Left renal cortex interstitium (tissue), 4 donors: ENCODE measurements at regions not wholly inside any gene's neighbourhood (a gene's known extent, or its start where the extent isn't known, plus 50 kb on each side); places are given as distances from the start of the nearest gene placed in this dataset.
"Not testable (repeated sequence)": the region's sequence is repeated elsewhere in the genome, so short reads cannot be mapped to it uniquely, and the experiment has no call there.

Source experiments
- DNase-seq, 4 donors: peaks; one replicate each; pipeline ENCODE4 v3.0.0-alpha.2; 2013; ENCODE audit warnings: low read depth in 4 of 4, low spot score in 2 of 4, missing footprints in 1 of 4

DNA sequence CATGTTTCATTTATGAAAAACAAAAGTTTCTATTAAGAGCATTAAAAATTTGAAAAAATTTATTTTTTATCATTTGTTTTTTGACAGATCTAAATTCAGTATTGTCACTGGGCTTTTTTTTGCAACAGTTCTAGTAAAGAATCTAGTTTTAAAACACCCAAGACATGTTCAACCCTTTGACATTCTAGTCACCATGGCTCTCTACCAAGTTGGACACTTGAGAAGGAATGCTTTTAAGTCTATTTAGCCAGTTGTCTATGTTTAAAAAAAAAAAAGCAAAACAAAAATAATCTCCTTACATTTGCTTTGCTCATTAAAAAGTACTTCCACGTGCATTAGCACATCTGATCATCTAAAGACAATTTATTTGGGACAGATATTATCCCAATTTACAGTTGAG is 417.5 kb downstream of the RSL24D1 start:
- no peak for DNase-seq

DNA sequence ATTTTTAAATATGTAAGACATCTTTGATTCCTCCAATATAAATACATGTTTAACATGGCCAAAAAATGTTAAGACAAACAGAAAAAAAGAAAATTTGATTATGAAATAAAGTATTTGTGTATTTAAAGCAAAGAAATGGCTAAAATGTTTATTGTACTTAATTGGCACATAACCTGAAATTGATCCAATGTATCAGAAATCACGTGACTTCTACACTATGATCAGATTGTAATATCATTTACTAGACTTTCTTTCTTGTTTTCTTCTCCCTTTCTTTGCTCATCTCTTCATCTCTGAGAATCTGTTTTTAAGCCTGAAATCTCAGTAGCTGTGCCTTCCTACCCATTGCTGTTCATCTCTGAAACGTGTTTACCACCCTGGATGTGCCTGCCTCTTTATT is 420.3 kb downstream of the RSL24D1 start:
- no peak for DNase-seq

DNA sequence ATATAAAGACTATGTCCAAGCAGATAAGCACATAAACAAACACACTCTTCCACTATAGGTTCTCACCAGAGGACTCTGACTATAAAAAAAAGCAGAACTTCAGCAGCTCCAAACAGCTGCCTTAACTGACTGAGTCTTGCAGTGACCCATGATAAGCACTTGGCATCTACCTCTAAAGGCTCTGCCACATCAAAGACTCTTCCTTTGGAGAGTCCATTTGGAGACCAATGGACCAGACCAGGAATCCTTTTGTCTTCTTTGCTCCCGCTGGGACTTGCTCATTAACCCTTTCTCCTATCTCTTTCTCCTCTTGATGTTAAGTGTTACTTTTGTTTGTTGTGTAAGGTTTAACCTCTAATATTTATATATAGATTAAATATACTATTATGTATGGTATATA is 424.1 kb downstream of the RSL24D1 start:
- no peak for DNase-seq

GRCh38 chr15:54749461-54749860 is 447.3 kb downstream of the RSL24D1 start:
- DNase-seq, result not testable (repeated sequence)

GRCh38 chr15:54722342-54722986 is 474.3 kb downstream of the RSL24D1 start:
- no peak for DNase-seq

GRCh38 chr15:54719325-54719724 is 477.4 kb downstream of the RSL24D1 start:
- no peak for DNase-seq

DNA sequence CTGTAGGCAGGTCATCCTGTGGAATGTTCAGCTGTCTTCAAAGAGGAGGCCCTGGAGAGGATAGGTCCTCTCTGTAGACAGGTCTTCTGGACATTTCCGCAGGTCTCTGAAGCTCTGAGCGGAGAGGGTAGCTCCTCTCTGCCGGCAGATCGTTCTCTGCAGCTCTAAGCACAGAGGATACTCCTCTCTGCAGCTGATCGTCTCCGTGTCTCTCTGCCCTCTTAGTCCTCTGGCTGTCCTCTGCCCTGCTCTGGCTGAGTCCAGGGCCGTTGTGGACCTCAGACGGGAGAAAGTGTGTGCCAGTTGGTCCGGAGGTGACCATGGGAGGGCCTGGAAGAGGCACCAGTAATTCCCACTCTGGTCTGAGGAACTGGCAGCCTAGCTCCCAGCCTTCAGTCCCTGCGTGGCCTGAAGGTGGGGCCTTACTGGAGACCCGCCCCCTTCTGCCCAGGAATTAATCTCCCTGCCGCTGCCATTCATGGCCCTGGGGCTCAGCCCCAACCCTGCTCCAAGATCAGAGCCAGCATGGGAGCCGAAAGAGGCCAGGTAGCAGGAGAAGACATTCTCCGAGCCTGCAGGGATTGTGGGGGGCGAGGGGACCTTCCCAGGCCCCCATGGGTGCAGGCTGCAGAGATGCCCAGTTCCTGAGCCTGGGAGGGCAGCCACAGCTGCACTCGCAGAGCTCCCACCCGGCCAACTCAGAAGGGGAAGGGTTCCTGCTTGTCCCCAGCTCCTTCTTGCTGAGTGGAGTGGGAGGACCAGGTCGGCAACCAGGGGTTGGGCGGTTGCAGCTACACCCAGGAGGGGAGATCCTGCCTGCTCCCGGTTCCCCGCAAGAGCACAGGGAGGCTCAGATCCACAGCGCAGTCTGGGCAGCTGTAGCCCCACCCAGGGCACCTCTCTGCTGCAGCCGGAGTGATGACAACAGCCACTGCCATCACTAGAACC is 488.7 kb downstream of the RSL24D1 start:
- DNase-seq, result no peak

DNA sequence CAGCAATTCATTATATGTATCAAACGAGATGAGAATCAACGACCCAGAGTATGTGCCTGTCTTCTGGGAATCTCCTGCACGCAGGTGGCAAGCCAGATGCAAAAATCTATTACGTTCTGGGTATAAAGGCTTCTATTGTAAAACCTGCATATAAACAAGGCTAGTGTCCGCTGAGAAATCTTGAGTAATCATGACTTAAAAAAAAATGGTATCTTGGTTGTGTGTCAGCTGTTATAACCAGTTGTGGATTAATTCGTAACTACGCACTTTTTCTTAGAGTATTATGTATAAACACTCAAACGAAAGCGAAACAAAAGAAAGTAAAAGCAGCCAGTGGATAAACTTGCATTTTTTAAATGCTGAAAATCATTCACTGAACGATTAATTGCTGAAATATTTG is 509.1 kb downstream of the RSL24D1 start:
- DNase-seq, result no peak
